ENCODE measurements at regions not wholly inside any gene's neighbourhood (a gene's known extent, or its start where the extent isn't known, plus 50 kb on each side); places are given as distances from the start of the nearest gene placed in this dataset.

DNA sequence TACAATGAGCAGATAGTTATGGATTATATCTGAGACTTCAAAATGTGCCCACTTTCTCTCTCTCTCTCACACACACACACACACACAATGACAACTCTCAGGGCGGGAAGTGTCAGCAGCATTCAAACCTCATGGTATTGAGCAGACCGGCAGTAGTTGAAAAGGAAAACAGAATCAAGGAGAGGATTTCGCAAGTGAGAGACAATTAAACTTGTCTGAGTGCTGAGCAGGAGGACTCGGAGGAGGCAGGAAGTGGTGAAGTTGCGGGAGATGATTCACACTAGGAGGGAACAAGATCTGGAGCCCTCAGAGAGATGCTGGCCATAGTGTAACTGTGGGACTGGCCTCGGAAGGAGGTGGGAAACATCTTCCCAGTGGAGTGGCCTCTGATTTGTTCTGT lies 353.1 kb downstream of the EFNB2 start:
- no peak for DNase-seq
- TF ChIP-seq, protein P1, sequence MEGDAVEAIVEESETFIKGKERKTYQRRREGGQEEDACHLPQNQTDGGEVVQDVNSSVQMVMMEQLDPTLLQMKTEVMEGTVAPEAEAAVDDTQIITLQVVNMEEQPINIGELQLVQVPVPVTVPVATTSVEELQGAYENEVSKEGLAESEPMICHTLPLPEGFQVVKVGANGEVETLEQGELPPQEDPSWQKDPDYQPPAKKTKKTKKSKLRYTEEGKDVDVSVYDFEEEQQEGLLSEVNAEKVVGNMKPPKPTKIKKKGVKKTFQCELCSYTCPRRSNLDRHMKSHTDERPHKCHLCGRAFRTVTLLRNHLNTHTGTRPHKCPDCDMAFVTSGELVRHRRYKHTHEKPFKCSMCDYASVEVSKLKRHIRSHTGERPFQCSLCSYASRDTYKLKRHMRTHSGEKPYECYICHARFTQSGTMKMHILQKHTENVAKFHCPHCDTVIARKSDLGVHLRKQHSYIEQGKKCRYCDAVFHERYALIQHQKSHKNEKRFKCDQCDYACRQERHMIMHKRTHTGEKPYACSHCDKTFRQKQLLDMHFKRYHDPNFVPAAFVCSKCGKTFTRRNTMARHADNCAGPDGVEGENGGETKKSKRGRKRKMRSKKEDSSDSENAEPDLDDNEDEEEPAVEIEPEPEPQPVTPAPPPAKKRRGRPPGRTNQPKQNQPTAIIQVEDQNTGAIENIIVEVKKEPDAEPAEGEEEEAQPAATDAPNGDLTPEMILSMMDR (IDR thresholded peaks at IDR 0.05; ENCODE audit: low read depth, low read length) = no peak
- H3K4me3 ChIP-seq (ENCODE audit: low read depth, low read length) = no peak overlapping the region
- H3K9me3 ChIP-seq (ENCODE audit: severe bottlenecking) = peaks cover 5% of the 10 kb centered on the region
- no peak overlapping the region for H3K27ac ChIP-seq
- no peaks in the 10 kb centered on the region for H3K36me3 ChIP-seq
- H3K27me3 ChIP-seq (ENCODE audit: insufficient read depth, low read depth, severe bottlenecking) = no peaks in the 10 kb centered on the region

DNA sequence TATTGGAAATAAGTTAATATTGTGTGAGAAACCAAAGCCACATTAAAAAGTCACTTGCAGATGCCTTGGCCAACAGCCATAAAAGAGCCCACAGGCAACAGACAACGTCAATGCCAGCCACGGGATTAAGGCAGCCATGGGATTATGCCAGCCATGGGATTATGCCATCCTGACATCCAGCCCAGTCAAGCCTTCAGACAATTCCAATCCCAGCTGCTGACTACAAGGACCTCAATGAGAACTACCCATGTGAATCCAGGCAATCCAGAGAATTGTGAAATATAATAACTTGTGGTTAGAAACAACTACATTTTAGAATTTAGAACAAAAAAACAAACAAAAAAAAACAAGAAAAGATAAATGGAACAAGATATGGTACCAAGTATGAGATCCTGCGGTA lies 356.6 kb downstream of the EFNB2 start:
- Histone ChIP-seq H3K27ac (no peak overlapping the region), H3K27me3 (ENCODE audit: insufficient read depth, low read depth, severe bottlenecking) (no peaks in the 10 kb centered on the region), H3K9me3 (ENCODE audit: severe bottlenecking) (no peaks in the 10 kb centered on the region), H3K36me3 (no peaks in the 10 kb centered on the region), H3K4me3 (ENCODE audit: low read depth, low read length) (no peak overlapping the region)
- DNase-seq = no peak
- TF ChIP-seq, protein P1 (IDR thresholded peaks at IDR 0.05; ENCODE audit: low read depth, low read length) = no peak

DNA sequence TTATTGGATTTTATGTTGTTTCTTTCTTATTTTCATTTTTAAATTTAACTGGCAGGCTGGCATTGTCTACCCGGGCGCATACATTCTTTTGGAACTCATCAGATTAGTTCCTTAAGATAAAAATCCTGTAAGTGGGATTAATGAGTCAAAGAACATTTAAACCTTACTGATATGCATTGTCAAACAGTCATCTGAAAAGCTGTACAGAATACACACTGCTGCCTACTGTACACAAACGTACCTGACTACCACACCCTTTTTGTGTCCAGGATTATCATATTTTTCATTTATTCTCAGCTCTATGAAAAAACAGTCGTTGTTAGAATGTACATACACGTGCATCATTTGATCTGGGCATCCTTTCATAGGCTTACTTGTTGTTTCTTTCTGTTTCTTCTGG lies 358.3 kb downstream of the EFNB2 start:
- TF ChIP-seq, protein P1 (IDR thresholded peaks at IDR 0.05; ENCODE audit: low read depth, low read length) = no peak
- Histone ChIP-seq H3K36me3 (no peaks in the 10 kb centered on the region), H3K27ac (no peak overlapping the region), H3K27me3 (ENCODE audit: insufficient read depth, low read depth, severe bottlenecking) (no peaks in the 10 kb centered on the region), H3K4me3 (ENCODE audit: low read depth, low read length) (no peak overlapping the region), H3K9me3 (ENCODE audit: severe bottlenecking) (no peaks in the 10 kb centered on the region)
- DNase-seq = no peak

DNA sequence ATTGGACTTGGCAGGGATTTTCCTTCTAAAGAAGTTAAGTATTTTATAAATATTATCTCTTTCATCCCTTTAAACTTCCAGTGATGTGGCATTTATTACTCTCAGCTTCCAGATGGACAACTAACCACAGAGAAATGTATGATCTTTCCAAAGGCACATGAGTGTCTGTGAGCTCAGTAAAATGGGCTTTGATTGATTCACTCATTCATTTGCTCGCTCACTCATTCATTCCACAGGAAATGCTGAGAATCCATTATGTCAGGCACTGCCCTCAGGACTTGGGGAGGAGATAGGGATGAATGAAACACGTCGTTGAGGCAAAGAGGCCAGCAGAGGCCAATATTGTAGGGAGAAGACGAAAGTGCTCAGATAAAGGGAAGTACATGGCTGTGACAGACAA lies 359.3 kb downstream of the EFNB2 start:
- no peak for DNase-seq
- Histone ChIP-seq H3K9me3 (ENCODE audit: severe bottlenecking) (no peaks in the 10 kb centered on the region), H3K27me3 (ENCODE audit: insufficient read depth, low read depth, severe bottlenecking) (no peaks in the 10 kb centered on the region), H3K36me3 (no peaks in the 10 kb centered on the region), H3K4me3 (ENCODE audit: low read depth, low read length) (no peak overlapping the region), H3K27ac (no peak overlapping the region)
- TF ChIP-seq, protein P1 (IDR thresholded peaks at IDR 0.05; ENCODE audit: low read depth, low read length) = no peak

DNA sequence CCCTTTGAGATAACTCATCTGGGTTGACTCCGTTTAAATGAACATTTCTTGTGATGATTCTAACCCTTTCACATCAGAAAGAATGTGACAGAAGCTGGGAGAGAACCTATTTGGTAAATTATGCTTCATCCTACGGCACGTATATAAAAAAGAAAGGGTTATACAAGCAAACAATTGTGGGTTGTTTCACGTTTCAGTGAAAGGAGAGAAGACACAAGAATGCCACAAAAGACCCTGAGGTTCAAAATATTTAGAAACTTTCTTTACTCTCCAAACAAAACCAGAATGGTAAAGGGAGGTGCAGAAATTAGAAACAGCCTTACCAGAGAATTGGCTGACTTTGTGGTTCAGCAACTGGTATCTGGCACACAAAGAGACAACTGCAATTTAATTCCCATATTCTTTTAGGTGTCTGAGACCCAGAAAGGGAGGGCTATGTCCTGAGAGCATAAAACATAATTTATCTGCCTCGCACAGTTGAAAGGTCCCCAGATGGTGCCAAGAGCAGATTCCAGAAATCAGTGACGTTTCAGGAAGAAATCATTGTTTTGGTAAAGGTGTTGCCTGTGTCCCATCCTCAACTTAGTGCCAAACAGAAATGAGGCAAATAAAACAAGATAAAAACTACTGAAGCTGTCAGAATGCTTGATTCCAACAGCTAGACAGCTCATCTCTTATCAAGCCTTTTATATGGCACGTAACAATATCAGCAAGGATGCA lies 361.4 kb downstream of the EFNB2 start:
- H3K36me3 ChIP-seq = no peaks in the 10 kb centered on the region
- no peak overlapping the region for H3K27ac ChIP-seq
- no peaks in the 10 kb centered on the region for H3K27me3 ChIP-seq (ENCODE audit: insufficient read depth, low read depth, severe bottlenecking)
- H3K4me3 ChIP-seq (ENCODE audit: low read depth, low read length) = no peak overlapping the region
- TF ChIP-seq, protein P1 (IDR thresholded peaks at IDR 0.05; ENCODE audit: low read depth, low read length) = no peak
- no peaks in the 10 kb centered on the region for H3K9me3 ChIP-seq (ENCODE audit: severe bottlenecking)
- DNase-seq = no peak

DNA sequence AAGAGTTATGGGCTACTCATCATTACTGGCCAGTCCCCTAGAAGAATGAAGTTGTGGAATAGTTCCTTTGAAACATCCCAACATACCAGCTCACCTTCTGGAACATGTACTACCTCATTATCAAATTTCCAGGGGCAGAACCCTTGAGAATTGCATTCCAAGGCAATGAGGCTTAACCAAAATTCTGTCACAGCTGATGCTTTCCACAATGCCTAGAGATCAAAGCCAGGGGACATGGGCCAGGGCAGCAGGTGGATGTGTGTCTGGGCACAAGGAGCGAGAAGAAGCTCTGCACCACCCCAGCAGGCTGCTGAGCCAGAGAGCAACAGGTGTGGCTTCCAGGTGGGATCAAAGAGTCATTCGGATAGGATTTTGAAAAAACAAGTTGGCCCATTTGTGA lies 362.1 kb downstream of the EFNB2 start:
- TF ChIP-seq, protein P1 (IDR thresholded peaks at IDR 0.05; ENCODE audit: low read depth, low read length) = no peak
- DNase-seq = no peak
- Histone ChIP-seq H3K36me3 (no peaks in the 10 kb centered on the region), H3K27me3 (ENCODE audit: insufficient read depth, low read depth, severe bottlenecking) (no peaks in the 10 kb centered on the region), H3K27ac (no peak overlapping the region), H3K9me3 (ENCODE audit: severe bottlenecking) (no peaks in the 10 kb centered on the region), H3K4me3 (ENCODE audit: low read depth, low read length) (no peak overlapping the region)
